ENCODE measurements at regions not wholly inside any gene's neighbourhood (a gene's known extent, or its start where the extent isn't known, plus 50 kb on each side); places are given as distances from the start of the nearest gene placed in this dataset.
"Not testable (repeated sequence)": the region's sequence is repeated elsewhere in the genome, so short reads cannot be mapped to it uniquely, and the experiment has no call there.

DNA sequence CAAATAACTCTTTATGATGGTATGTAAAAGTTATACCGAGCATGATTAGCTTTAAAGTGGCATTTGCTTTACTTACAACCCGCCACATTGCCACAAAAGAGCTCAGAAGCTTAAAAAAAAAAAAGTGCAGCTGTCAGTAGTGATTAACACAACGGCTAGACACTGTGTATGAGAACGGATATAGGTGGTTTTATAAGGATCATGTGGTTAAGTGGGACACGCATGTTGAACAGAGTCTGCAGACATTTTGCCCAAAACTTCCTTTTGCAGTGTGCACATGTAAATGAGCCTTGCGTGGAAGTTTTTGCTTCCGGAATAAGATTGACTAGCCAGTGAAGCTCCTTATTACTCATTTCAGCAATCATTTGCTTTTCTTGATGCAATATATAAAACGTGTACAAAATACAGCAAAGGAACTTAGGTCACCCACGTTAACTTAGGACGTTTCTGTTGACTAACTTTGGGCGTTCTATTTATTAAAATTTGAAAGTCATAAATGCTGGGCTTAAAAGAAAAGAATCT is 58.7 kb upstream of the RGS1 start:
- POLR2A ChIA-PET = interaction anchor here (0.7 to 1.2 kb wide), 2 partner anchors 13 to 942 kb away, joined by 4 read pairs; no protein-coding TSS in a partner anchor
- no peak for DNase-seq (ENCODE audit: unreplicated experiment)
- Mint-ChIP-seq H3K27ac (ENCODE audit: low read depth, unreplicated experiment) (no peak overlapping the region), H3K9me3 (ENCODE audit: unreplicated experiment) (no peaks in the 10 kb centered on the region), H3K27me3 (ENCODE audit: insufficient read depth, unreplicated experiment) (no peaks in the 10 kb centered on the region), H3K4me1 (ENCODE audit: insufficient read depth, unreplicated experiment) (peaks cover 5% of the 10 kb centered on the region), H3K36me3 (ENCODE audit: insufficient read depth, unreplicated experiment) (no peaks in the 10 kb centered on the region), H3K4me3 (ENCODE audit: unreplicated experiment) (no peak overlapping the region)
- CTCF ChIA-PET = interaction anchor here (1.1 to 1.8 kb wide), 3 partner anchors 11 to 67 kb away, joined by 3 to 4 read pairs (median 3); no protein-coding TSS in a partner anchor
- intact Hi-C loops (cut with micrococcal nuclease) = no loop called here
- BruUV-seq (replicated peaks) = no TSS peak
- TF ChIP-seq CTCF (IDR thresholded peaks at IDR 0.05; ENCODE audit: unreplicated experiment) = no peak

- H3K4me3 Mint-ChIP-seq (ENCODE audit: unreplicated experiment); H3K36me3 Mint-ChIP-seq (ENCODE audit: insufficient read depth, unreplicated experiment); H3K9me3 Mint-ChIP-seq (ENCODE audit: unreplicated experiment); H3K4me1 Mint-ChIP-seq (ENCODE audit: insufficient read depth, unreplicated experiment); intact Hi-C loops (cut with micrococcal nuclease); H3K27me3 Mint-ChIP-seq (ENCODE audit: insufficient read depth, unreplicated experiment); H3K27ac Mint-ChIP-seq (ENCODE audit: low read depth, unreplicated experiment); BruUV-seq (replicated peaks); DNase-seq (ENCODE audit: unreplicated experiment): not testable (repeated sequence)
- CTCF ChIA-PET = interaction anchor here (1.3 kb wide), 1 partner anchor 40 kb away, joined by 3 read pairs; no protein-coding TSS in a partner anchor
- POLR2A ChIA-PET = interaction anchor here (0.6 to 1.2 kb wide), 2 partner anchors 12 to 604 kb away, joined by 3 to 4 read pairs; no protein-coding TSS in a partner anchor
These were observed 57.7 kb upstream of the RGS1 start for GRCh38 chr1:192517716-192518355.

DNA sequence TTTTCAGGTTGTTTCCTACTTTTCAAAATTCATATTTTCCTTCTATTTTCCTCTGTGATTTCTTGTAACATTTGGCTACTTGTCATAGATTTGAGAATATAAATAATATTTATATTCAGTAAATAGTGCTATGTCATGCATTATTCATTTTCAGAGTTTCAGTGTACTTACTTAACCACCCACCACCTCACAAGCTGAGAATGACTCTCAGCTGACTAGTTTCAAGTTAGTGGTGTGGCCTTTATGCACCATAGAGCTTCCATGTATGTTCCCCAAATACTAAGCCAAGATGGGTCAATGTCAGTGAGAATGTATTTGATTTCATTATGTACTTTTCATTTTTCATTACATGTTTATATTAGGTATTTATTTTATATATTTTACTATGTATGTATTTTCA is 56.9 kb upstream of the RGS1 start:
- intact Hi-C loops (cut with micrococcal nuclease) = no loop called here

DNA sequence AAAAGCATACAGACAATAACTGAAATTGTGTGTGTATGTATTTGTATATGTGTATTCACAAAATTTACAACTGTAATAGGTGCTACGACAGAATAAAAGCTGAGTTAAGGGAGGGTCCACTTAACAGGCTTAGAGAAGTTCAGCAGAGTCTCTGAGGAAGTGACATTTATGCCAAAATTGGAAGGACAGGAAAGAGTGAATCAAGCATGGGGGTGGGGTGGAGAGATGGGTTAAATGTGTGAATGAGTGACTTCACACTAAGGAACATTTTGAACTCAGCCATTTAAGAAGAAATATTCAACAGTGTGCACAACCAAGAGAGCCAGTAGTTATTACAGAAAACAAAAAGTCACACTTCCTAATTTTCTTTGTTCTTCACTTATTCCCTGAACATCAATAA is 53.8 kb upstream of the RGS1 start:
- intact Hi-C loops (cut with micrococcal nuclease) = no loop called here
- no peak for TF ChIP-seq CTCF (IDR thresholded peaks at IDR 0.05; ENCODE audit: unreplicated experiment)
- CTCF ChIA-PET = no interaction called here
- no peak for DNase-seq (ENCODE audit: unreplicated experiment)
- Mint-ChIP-seq H3K4me3 (ENCODE audit: unreplicated experiment) (no peak overlapping the region), H3K9me3 (ENCODE audit: unreplicated experiment) (no peaks in the 10 kb centered on the region), H3K27me3 (ENCODE audit: insufficient read depth, unreplicated experiment) (no peaks in the 10 kb centered on the region), H3K27ac (ENCODE audit: low read depth, unreplicated experiment) (no peak overlapping the region), H3K4me1 (ENCODE audit: insufficient read depth, unreplicated experiment) (peaks cover 10% of the 10 kb centered on the region), H3K36me3 (ENCODE audit: insufficient read depth, unreplicated experiment) (no peaks in the 10 kb centered on the region)
- no TSS peak for BruUV-seq (replicated peaks)
- POLR2A ChIA-PET = no interaction called here

More for the DNA sequence above, 56.9 kb upstream of the RGS1 start:
- no peak overlapping the region for H3K4me3 Mint-ChIP-seq (ENCODE audit: unreplicated experiment)
- no peak for TF ChIP-seq CTCF (IDR thresholded peaks at IDR 0.05; ENCODE audit: unreplicated experiment)
- H3K27me3 Mint-ChIP-seq (ENCODE audit: insufficient read depth, unreplicated experiment) = no peaks in the 10 kb centered on the region
- POLR2A ChIA-PET = interaction anchor here (0.5 kb wide), 1 partner anchor 935 kb away, joined by 3 read pairs; no protein-coding TSS in a partner anchor
- no peaks in the 10 kb centered on the region for H3K9me3 Mint-ChIP-seq (ENCODE audit: unreplicated experiment)
- DNase-seq (ENCODE audit: unreplicated experiment) = no peak
- no TSS peak for BruUV-seq (replicated peaks)
- no peaks in the 10 kb centered on the region for H3K36me3 Mint-ChIP-seq (ENCODE audit: insufficient read depth, unreplicated experiment)
- no peak overlapping the region for H3K27ac Mint-ChIP-seq (ENCODE audit: low read depth, unreplicated experiment)
- CTCF ChIA-PET = interaction anchor here (0.6 kb wide), 2 partner anchors 47 to 49 kb away, joined by 3 read pairs; no protein-coding TSS in a partner anchor
- peaks cover 5% of the 10 kb centered on the region for H3K4me1 Mint-ChIP-seq (ENCODE audit: insufficient read depth, unreplicated experiment)

Measured in MCF 10A (cell line).